Stomach (tissue), 8 donors: ENCODE measurements at regions not wholly inside any gene's neighbourhood (a gene's known extent, or its start where the extent isn't known, plus 50 kb on each side); places are given as distances from the start of the nearest gene placed in this dataset.

ENCODE experiments used
- DNase-seq, 2 donors: peaks; one replicate each; pipeline versions ENCODE4 v3.0.0 to v3.0.0-alpha.2; 2013 to 2019
- H3K27ac ChIP-seq, 5 donors: fragments of 200-600 bp in 4 of 5; sonication (generic) in 4 of 5; one replicate each; pipeline ENCODE4 v1.5.1; 2013 to 2019; ENCODE audit warnings: mild to moderate bottlenecking in 1 of 5, moderate library complexity in 1 of 5
- H3K27me3 ChIP-seq, 3 donors: fragments of 200-600 bp; sonication (generic); one replicate each; pipeline ENCODE4 v1.5.1; 2017 to 2019; ENCODE audit warnings: mixed run types in 1 of 3
- H3K36me3 ChIP-seq, 4 donors: fragments of 200-600 bp; sonication (generic); 1 replicate in 3 of 4; 2 replicates in 1 of 4; pipeline ENCODE4 v1.5.1; 2016 to 2019
- H3K4me1 ChIP-seq, 4 donors: fragments of 200-600 bp; sonication (generic); one replicate each; pipeline ENCODE4 v1.5.1; 2016 to 2019
- H3K4me3 ChIP-seq, 4 donors: fragments of 200-600 bp; sonication (generic) in 3 of 4; one replicate each; pipeline ENCODE4 v1.5.1; 2016 to 2019; ENCODE audit warnings: mild to moderate bottlenecking in 1 of 4
- H3K9me3 ChIP-seq, 4 donors: fragments of 200-600 bp; sonication (generic); one replicate each; pipeline ENCODE4 v1.5.1; 2016 to 2019
- EP300 ChIP-seq: sonication (generic); formaldehyde crosslinking; IDR thresholded peaks from one replicate; pipeline ENCODE4 v1.6.1; 2017; ENCODE audit warnings: antibody characterized with exemption
- POLR2A ChIP-seq, 4 donors: fragments of 450-650 bp; IDR thresholded peaks; one replicate each; pipeline ENCODE4 v1.6.1; 2016; ENCODE audit warnings: antibody characterized with exemption in 4 of 4, control low read depth in 2 of 4, mild to moderate bottlenecking in 1 of 4, moderate library complexity in 1 of 4
- POLR2AphosphoS5 ChIP-seq, 3 donors: sonication (generic); formaldehyde crosslinking; IDR thresholded peaks; one replicate each; pipeline ENCODE4 v1.6.1; 2016; ENCODE audit warnings: antibody characterized with exemption in 3 of 3
- WGBS, 5 donors: extraction: QIAGEN DNeasy Blood & Tissue Kit in 3 of 5; methylation state at CpG; one replicate each; pipeline versions ENCODE4 v1.1.5 to v1.1.7; 2013 to 2018; 5-methylcytosine and 5-hydroxymethylcytosine counted together
- intact Hi-C: fragments of 100-400 bp; cut with DNase I; formaldehyde crosslinking; loops from one replicate; pipeline ENCODE4 v1.15.1; 2023; ENCODE audit warnings: low total_unique reads
- TF ChIP-seq, protein P1 (sequence below), 7 experiments: fragments of 450-650 bp in 4 of 7; fragments of 200-600 bp in 3 of 7; sonication (generic) in 3 of 7; IDR thresholded peaks; one replicate each; pipeline ENCODE4 v1.5.1; 2016 to 2019; ENCODE audit warnings: antibody characterized with exemption in 7 of 7, control low read depth in 2 of 7, mild to moderate bottlenecking in 1 of 7
- donor health status: healthy with polysubstance abuse.
- donor health status: Bipolar disorder and iron deficiency.
- donor health status: healthy.

DNA sequence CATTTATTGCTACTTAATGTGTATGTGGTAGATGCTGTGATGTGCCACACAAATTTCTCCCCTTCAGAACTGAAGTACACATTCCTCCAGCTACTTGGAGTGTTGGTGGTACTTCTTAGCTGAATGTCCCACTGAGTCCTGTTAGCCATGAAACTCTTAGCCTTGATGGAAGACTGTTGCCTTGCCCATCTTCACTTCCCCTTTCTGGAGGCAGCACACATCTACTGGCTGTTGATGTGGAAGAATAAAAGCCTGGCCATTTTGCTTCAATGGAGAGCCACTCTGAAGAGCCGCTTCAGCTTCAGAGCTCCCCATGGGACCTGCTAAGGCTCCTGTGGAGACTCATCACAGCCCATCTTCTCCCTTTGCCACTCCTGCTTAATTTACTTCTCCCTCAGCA lies 157.7 kb upstream of the PITX2 start:
- Histone ChIP-seq H3K36me3 (no peaks in the 10 kb centered on the region), H3K4me3 (no peak overlapping the region), H3K27ac (no peak overlapping the region), H3K4me1 (no peaks in the 10 kb centered on the region), H3K9me3 (no peaks in the 10 kb centered on the region), H3K27me3 (no peaks in the 10 kb centered on the region)
- intact Hi-C loops = no loop called here
- 64 to 92% (median 89%) methylated on average over 1 of the region's 1 CpG for WGBS, 5 donors
- no peak for TF ChIP-seq EP300
- no peak for TF ChIP-seq POLR2AphosphoS5 (IDR thresholded peaks at IDR 0.05)
- TF ChIP-seq, protein P1, sequence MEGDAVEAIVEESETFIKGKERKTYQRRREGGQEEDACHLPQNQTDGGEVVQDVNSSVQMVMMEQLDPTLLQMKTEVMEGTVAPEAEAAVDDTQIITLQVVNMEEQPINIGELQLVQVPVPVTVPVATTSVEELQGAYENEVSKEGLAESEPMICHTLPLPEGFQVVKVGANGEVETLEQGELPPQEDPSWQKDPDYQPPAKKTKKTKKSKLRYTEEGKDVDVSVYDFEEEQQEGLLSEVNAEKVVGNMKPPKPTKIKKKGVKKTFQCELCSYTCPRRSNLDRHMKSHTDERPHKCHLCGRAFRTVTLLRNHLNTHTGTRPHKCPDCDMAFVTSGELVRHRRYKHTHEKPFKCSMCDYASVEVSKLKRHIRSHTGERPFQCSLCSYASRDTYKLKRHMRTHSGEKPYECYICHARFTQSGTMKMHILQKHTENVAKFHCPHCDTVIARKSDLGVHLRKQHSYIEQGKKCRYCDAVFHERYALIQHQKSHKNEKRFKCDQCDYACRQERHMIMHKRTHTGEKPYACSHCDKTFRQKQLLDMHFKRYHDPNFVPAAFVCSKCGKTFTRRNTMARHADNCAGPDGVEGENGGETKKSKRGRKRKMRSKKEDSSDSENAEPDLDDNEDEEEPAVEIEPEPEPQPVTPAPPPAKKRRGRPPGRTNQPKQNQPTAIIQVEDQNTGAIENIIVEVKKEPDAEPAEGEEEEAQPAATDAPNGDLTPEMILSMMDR (IDR thresholded peaks at IDR 0.05) = no peak
- no peak for TF ChIP-seq POLR2A (IDR thresholded peaks at IDR 0.05)
- no peak for DNase-seq

DNA sequence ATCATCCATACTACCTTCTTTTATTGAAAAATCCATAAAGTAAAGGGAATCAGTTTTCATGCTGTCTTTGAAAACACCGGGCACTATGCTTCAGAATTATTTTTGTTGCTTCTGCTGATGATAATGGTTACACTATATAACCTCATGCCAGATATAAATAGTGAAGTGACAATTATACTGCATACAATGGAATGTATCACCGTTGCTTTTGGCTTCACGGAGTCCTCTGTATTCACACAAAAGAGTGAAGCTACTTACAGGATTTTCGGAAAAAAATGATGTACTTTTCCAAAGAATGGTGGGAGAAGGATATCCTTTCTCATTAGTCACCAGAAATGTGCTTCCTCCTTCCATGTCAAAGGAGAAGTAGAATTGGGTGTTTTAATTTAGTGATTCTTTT lies 159.1 kb upstream of the PITX2 start:
- WGBS, 5 donors = 71 to 82% (median 79%) methylated on average over 4 of the region's 4 CpGs
- intact Hi-C loops = no loop called here
- Histone ChIP-seq H3K4me3 (no peak overlapping the region), H3K36me3 (no peaks in the 10 kb centered on the region), H3K9me3 (no peaks in the 10 kb centered on the region), H3K4me1 (no peaks in the 10 kb centered on the region), H3K27ac (no peak overlapping the region), H3K27me3 (no peaks in the 10 kb centered on the region)
- TF ChIP-seq EP300 (no peak), POLR2A (IDR thresholded peaks at IDR 0.05) (no peak), POLR2AphosphoS5 (IDR thresholded peaks at IDR 0.05) (no peak)
- TF ChIP-seq, protein P1 (IDR thresholded peaks at IDR 0.05) = no peak
- DNase-seq = no peak

DNA sequence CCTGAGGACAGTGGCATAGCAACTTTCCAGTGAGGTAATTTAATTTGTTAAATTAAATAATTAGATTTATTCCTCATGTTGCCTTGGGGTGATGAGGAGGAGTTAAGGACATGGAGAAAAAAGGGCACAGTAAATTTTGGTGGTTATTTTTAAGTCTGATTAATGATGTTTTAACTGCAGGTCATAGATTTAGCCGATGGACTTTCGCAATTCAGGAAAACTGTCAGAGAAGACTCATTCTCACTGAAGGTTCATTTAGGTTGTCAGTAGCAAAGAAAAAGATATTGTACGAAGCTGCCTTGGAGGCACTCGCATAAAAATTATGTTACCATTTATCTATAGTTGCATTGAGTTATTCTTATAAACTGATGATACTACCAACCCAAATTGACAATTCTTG lies 164.2 kb upstream of the PITX2 start:
- TF ChIP-seq POLR2AphosphoS5 (IDR thresholded peaks at IDR 0.05) (no peak), POLR2A (IDR thresholded peaks at IDR 0.05) (no peak), EP300 (no peak)
- TF ChIP-seq, protein P1 (IDR thresholded peaks at IDR 0.05) = no peak
- intact Hi-C loops = no loop called here
- no peak overlapping the region for H3K4me3 ChIP-seq
- 81 to 91% (median 87%) methylated on average over 4 of the region's 4 CpGs for whole genome bisulfite sequencing, 5 donors
- no peaks in the 10 kb centered on the region for H3K4me1 ChIP-seq
- no peak for DNase-seq
- no peak overlapping the region for H3K27ac ChIP-seq
- H3K36me3 ChIP-seq = no peaks in the 10 kb centered on the region
- no peaks in the 10 kb centered on the region for H3K27me3 ChIP-seq
- no peaks in the 10 kb centered on the region for H3K9me3 ChIP-seq

DNA sequence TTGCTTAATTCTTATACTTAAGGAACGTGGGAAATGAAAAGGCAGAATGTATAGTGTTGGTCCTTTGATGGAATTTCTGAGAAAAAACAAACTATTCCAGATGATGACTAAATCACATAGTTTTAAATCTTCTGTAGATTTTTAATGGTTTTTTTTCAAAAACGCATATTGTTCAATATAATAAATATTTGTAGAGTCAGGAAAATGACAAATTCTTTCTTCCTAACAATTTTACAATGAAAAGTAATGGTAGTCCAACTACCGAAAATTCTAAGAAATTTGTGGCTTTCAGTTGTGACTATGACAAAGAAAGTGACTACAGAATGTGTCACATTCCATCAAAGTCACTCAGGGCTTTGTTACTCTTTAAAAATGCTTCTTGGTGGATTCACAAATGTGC lies 164.8 kb upstream of the PITX2 start:
- Histone ChIP-seq H3K27ac (no peak overlapping the region), H3K27me3 (no peaks in the 10 kb centered on the region), H3K4me3 (no peak overlapping the region), H3K9me3 (no peaks in the 10 kb centered on the region), H3K4me1 (no peaks in the 10 kb centered on the region), H3K36me3 (no peaks in the 10 kb centered on the region)
- WGBS, 5 donors = 63 to 75% (median 74%) methylated on average over 3 of the region's 3 CpGs
- no peak for DNase-seq
- intact Hi-C loops = no loop called here
- TF ChIP-seq POLR2A (IDR thresholded peaks at IDR 0.05) (no peak), POLR2AphosphoS5 (IDR thresholded peaks at IDR 0.05) (no peak), EP300 (no peak)
- TF ChIP-seq, protein P1 (IDR thresholded peaks at IDR 0.05) = no peak
